Globus pallidus (tissue), 1 donor: ENCODE measurements at regions not wholly inside any gene's neighbourhood (a gene's known extent, or its start where the extent isn't known, plus 50 kb on each side); places are given as distances from the start of the nearest gene placed in this dataset.
"Not testable (repeated sequence)": the region's sequence is repeated elsewhere in the genome, so short reads cannot be mapped to it uniquely, and the experiment has no call there.

Experiments
- DNase-seq: peaks from one replicate; pipeline ENCODE4 v3.0.0-alpha.2; 2015; ENCODE audit warnings: low spot score

DNA sequence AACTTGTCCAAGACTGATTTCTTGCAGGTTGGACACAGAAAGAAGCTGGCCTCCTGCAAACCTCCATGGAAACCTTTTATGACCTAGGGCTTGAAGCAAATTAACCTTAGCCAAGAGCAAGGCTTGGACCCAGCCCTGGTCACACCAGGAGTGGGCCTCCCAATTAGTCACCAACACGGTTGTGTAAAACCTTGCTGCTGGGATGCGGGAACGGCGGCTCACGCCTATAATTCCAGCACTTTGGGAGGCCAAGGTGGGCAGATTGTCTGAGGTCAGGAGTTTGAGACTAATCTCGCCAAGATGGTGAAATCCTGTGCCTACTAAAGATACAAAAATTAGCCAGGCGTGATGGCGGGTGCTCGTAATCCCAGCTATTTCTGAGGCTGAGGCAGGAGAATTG is 419.9 kb downstream of the AASDHPPT start:
- DNase-seq: no peak

GRCh38 chr11:106497822-106498221 is 420.4 kb downstream of the AASDHPPT start:
- no peak for DNase-seq

DNA sequence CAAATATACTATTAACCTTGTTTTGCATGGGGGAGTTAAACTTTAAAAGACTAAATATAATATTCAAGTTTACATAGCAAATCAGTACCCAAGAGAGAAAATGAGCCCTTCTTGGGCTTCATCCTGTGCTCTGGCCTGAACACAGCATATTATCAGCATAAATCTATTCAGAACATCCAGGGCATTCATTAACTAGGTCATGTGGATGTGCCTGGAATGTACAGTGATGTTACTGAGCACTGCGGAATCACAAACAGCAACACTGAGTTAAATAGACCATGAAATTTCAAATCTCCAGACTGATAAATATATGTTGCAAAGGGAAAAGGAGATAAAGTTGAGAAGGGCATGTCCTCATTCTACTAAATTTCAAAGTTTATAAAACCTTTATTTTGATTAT is 426.4 kb downstream of the AASDHPPT start:
- no peak for DNase-seq

DNA sequence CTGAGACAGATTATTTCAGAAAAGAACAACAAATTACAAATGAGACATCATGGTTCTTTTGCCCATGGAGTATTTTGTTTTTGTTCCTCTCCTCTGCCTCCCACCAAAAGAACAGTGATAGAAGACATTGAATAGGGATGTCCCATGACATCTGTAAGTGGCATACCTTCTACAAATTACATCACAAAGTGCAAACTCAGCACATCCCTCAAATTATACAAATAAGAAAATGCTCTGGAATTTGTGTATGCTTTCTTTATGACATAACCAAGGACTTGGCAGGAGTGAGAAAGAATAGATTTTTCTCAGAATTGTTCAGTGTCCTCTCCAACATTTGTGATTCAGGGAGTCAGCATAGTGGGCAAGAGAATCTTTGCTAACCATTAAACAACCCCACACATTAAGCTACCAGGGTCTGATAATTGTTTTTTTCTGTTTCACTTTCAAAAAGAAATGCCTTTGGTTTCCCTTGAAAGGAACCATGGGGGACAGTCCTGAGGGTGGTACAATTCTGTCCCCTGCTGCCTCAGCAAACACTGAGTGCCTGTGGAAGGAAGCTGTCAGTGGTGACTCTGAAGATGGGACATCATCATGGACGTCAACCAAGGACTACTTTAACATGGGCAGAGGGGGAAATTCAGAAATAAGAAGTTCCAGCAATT is 430.3 kb downstream of the AASDHPPT start:
- DNase-seq: no peak

DNA sequence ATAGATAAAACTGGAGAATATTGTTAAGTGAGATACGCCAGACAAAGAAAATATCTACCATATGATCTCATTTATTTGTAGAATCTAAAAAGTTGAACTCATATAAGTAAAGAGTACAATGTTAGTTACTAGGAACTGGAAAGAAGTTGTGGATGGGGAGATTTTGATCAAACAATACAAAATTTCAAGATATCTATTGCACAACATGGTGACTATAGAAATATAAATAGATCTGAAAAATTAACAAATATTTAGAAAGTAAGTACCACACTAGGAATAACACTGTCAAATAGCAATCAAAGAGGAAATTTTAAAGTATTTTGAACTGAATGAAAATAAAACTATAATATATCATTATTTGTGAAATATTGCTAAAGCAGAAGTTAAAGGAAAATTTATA is 437.2 kb downstream of the AASDHPPT start:
- DNase-seq: no peak

- no peak for DNase-seq
These were observed 440.0 kb downstream of the AASDHPPT start for GRCh38 chr11:106517426-106517825.

- DNase-seq: no peak
These were observed 442.9 kb downstream of the AASDHPPT start for GRCh38 chr11:106520146-106520912.

- DNase-seq: no peak
These were observed 443.5 kb downstream of the AASDHPPT start for GRCh38 chr11:106520920-106521319.

GRCh38 chr11:106523171-106523570 is 445.7 kb downstream of the AASDHPPT start:
- no peak for DNase-seq

- DNase-seq: no peak
These were observed 446.5 kb downstream of the AASDHPPT start for GRCh38 chr11:106523921-106524320.

- DNase-seq: no peak
These were observed 447.0 kb downstream of the AASDHPPT start for GRCh38 chr11:106524436-106524835.

- DNase-seq: not testable (repeated sequence)
These were observed 454.2 kb downstream of the AASDHPPT start for GRCh38 chr11:106531648-106532047.

DNA sequence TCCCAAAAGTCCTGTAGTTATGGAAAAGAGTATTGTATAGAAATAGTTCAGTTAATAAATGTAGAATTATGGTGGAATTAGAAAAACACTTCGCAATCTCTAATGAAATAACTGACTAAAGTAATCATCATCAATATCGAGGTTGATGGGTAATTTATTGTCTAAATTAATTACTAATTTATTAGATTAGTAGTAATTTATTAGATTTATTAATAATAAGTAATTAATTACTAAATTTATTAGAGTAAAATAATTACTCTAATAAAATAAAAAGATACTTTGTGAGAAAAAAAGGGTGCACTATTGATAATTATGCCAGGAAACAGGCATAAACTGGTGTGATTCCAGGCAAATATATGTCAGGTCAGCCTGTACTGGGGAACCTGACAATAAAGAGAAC is 455.6 kb downstream of the AASDHPPT start:
- DNase-seq: no peak

DNA sequence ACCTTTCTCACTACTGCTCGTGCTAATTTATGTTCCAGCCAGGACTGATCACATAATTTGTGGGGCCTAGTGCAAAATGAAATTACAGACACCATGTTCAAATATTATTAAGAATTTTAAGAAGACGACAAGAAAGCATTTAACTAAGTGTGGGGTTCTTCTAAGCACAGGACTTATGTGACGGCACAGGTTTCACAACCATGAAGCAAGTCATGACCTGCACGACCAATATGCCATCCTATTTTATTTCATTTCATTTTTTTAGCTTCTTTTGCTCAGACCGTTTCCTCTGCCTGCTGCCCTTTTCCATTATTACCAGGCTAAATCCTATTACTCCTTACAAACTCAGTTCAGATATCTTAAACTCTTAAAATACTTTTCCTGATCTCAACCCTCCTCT is 462.5 kb downstream of the AASDHPPT start:
- DNase-seq: no peak

DNA sequence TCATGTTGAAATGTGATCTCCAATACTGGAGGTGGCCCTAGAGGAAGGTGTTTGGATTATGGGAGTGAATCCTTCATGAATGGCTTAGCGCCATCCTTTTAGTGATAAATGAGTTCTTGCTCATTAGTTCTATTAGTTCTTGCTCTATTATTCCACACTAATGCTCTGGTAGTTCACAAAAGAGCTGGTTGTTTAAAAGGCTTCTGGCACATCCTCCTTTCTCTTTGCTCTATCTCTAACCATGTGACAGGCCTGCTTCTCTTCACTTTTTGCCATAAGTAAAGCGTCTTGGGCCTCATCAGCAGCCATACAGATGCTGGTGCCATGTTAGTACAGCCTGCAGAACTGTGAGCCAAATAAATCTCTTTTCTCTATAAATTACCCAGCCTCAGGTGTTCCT is 469.9 kb downstream of the GUCY1A2 start:
- DNase-seq: no peak

- no peak for DNase-seq
These were observed 466.3 kb downstream of the GUCY1A2 start for GRCh38 chr11:106551744-106552673.

DNA sequence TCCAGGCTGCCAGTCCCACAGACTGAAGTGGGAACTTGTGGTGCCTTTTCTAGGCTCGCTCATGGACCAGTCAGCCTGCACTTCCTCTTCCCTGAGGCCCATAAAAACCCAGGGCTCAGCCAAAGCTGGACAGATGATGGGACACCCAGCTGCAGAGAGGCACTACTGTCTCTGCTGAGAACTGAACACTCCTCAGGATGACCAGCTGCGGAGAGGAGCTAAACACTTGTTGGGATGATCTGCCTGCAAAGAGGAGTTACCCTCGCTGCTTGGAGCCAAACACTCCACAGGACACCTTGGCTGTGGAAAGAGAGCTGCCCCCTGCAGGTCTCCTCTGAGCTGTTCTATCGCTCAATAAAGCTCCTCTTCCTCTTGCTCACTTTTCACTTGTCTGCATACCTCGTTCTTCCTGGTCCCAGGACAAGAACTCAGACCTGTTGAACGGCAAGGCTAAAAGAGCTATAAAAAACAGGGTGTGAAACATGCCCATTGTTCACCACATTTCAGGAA is 465.5 kb downstream of the GUCY1A2 start:
- no peak for DNase-seq

DNA sequence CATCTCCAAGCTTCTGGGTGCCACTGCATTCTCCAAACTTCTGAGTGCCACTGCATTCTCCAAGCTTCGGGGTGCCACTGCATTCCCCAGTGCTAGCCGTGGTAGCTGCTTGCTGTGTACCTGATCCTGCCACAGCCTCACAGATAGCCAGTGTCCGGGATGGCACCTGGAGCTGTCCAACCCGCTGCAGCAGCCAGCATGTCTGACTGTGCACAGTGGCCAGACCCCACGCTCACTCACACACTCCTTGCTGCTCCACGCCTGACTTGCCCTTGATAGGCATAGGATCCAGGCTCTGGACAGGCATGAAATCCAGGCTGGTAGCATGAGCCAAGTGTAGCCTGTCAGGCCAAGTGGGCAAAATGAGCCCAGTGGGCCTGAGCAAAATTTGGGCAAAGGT is 465.0 kb downstream of the GUCY1A2 start:
- DNase-seq: no peak

- not testable (repeated sequence) for DNase-seq
These were observed 462.6 kb downstream of the GUCY1A2 start for GRCh38 chr11:106555566-106556250.

DNA sequence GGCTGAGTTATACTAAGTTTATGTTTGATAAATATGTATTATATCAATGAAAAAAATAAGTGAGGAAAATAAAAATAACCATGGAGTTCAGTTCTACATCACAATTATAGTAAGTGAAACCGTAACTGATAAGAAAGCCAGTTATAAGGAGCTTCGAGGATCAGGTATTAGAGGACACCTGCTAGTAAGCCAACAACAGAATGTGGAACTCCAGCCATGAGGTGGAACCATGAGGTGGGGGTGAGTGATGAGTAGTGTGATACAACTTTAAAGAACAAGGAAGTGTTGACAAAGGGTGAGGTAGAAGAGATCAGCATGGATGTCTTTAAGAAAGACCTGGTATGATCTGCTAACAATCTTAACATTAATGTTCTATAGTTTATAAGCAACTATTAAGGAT is 452.9 kb downstream of the GUCY1A2 start:
- DNase-seq: no peak

GRCh38 chr11:106568632-106569031 is 449.6 kb downstream of the GUCY1A2 start:
- DNase-seq: no peak

DNA sequence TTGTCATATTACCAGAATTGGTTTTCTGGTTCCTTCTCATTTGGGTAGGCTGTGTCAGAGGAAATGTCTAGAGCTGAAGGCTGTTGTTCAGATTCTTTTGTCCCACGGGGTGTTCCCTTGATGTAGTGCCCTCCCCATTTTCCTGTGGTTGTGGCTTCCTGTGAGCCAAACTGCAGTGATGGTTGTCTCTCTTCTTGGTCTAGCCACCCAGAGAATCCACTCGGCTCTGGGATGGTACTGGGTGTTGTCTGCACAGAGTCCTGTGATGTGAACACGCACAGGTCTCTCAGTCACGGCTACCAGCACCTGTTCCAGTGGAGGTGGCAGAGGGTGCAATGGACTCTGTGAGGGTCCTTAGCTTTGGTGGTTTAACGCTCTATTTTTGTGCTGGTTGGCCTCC is 440.9 kb downstream of the GUCY1A2 start:
- DNase-seq: not testable (repeated sequence)
